H1 (cell line): ENCODE measurements at regions not wholly inside any gene's neighbourhood (a gene's known extent, or its start where the extent isn't known, plus 50 kb on each side); places are given as distances from the start of the nearest gene placed in this dataset.

Experiments used
- CTCF ChIA-PET: fragments of 300-600 bp; sonication (Branson Sonifier 250); formaldehyde crosslinking; loops from one replicate; lab custom pipeline; 2021; ENCODE audit not compliant: partially characterized antibody; lab: Charles Lee
- POLR2A ChIA-PET: fragments of 300-600 bp; sonication (Branson Sonifier 250); formaldehyde crosslinking; loops from one replicate; lab custom pipeline; 2021; ENCODE audit warnings: inconsistent platforms; ENCODE audit not compliant: partially characterized antibody; lab: Charles Lee
- DNase-seq, 2 experiments: peaks; one replicate each; pipeline versions ENCODE4 v3.0.0 to v3.0.0-alpha.2; 2010 to 2022; ENCODE audit warnings: low spot score in 2 of 2, low read depth in 1 of 2, mixed read lengths in 1 of 2
- FAIRE-seq: peaks from 2 replicates; lab custom pipeline; 2011; peaks lifted over from hg19 to GRCh38; lab: Jason Lieb, UNC
- H2AFZ ChIP-seq: 2 replicates; pipeline ENCODE4 v1.8.1; 2012; ENCODE audit warnings: low read length, inconsistent platforms
- H2AK5ac ChIP-seq: 2 replicates; pipeline ENCODE4 v1.6.1; 2013; ENCODE audit warnings: low read depth, low read length
- H2BK120ac ChIP-seq: replicated peaks from 2 replicates; pipeline ENCODE3; 2013; ENCODE audit warnings: low read depth, low read length, inconsistent platforms
- H2BK12ac ChIP-seq: 2 replicates; pipeline ENCODE4 v1.6.1; 2013; ENCODE audit warnings: low read depth, low read length
- H2BK15ac ChIP-seq: 2 replicates; pipeline ENCODE4 v1.6.1; 2013; ENCODE audit warnings: low read length
- H2BK20ac ChIP-seq: 2 replicates; pipeline ENCODE4 v1.6.1; 2013; ENCODE audit warnings: low read length
- H2BK5ac ChIP-seq: 2 replicates; pipeline ENCODE4 v1.6.1; 2013; ENCODE audit warnings: low read depth, low read length
- H3K14ac ChIP-seq: 2 replicates; pipeline ENCODE4 v1.6.1; 2013; ENCODE audit warnings: inconsistent platforms; ENCODE audit not compliant: insufficient read length
- H3K18ac ChIP-seq: 2 replicates; pipeline ENCODE4 v1.6.1; 2013; ENCODE audit warnings: low read length; ENCODE audit errors: extremely low read depth
- H3K23ac ChIP-seq: 2 replicates; pipeline ENCODE4 v1.6.1; 2013; ENCODE audit warnings: inconsistent platforms; ENCODE audit not compliant: insufficient read length
- H3K23me2 ChIP-seq: 2 replicates; pipeline ENCODE4 v1.6.1; 2013; ENCODE audit warnings: low read depth, low read length
- H3K27ac ChIP-seq: 2 replicates; pipeline ENCODE4 v1.6.1; 2011; ENCODE audit warnings: low read depth, low read length, inconsistent platforms
- H3K27me3 ChIP-seq, 4 experiments: replicated peaks in 1 of 4; 1 replicate in 1 of 4; 2 replicates in 3 of 4; pipeline versions ENCODE4 v1.6.1 to v1.8.1; 2011 to 2013; ENCODE audit warnings: low read length in 3 of 4, mild to moderate bottlenecking in 3 of 4, inconsistent platforms in 2 of 4, mixed read lengths in 2 of 4, moderate library complexity in 1 of 4; ENCODE audit not compliant: control insufficient read depth in 3 of 4, insufficient read depth in 3 of 4; ENCODE audit errors: extremely low read depth in 1 of 4
- H3K36me3 ChIP-seq, 4 experiments: 2 replicates each; pipeline versions ENCODE4 v1.6.1 to v1.8.1; 2011 to 2013; ENCODE audit warnings: mild to moderate bottlenecking in 4 of 4, low read length in 3 of 4, moderate library complexity in 2 of 4, control low read depth in 1 of 4, inconsistent platforms in 1 of 4; ENCODE audit not compliant: insufficient read depth in 4 of 4, control insufficient read depth in 2 of 4
- H3K4ac ChIP-seq: replicated peaks from 2 replicates; pipeline ENCODE3; 2013; ENCODE audit warnings: low read length, low read depth, mixed read lengths, inconsistent platforms; ENCODE audit not compliant: insufficient read length
- H3K4me1 ChIP-seq, 4 experiments: replicated peaks in 1 of 4; 1 replicate in 1 of 4; 2 replicates in 3 of 4; pipeline versions ENCODE4 v1.6.1 to v1.8.1; 2011 to 2013; ENCODE audit warnings: low read length in 3 of 4, inconsistent platforms in 2 of 4, mixed read lengths in 1 of 4; ENCODE audit not compliant: insufficient read depth in 4 of 4, control insufficient read depth in 3 of 4
- H3K4me2 ChIP-seq, 2 experiments: 2 replicates each; pipeline versions ENCODE4 v1.6.1 to v1.8.1; 2011 to 2013; ENCODE audit warnings: low read depth in 2 of 2, low read length in 2 of 2, control low read depth in 1 of 2, inconsistent platforms in 1 of 2, mild to moderate bottlenecking in 1 of 2; ENCODE audit not compliant: insufficient read depth in 1 of 2
- H3K4me3 ChIP-seq, 4 experiments: fragments of 200-600, 300-600 bp in 1 of 4; sonication (generic), shearing (Covaris generic), sonication (Bioruptor Twin) in 1 of 4; 2 replicates each; pipeline versions ENCODE4 v1.5.1 to v1.8.1; 2011 to 2016; ENCODE audit warnings: low read length in 4 of 4, low read depth in 3 of 4, control low read depth in 2 of 4, inconsistent platforms in 2 of 4, mild to moderate bottlenecking in 2 of 4, mixed read lengths in 1 of 4, moderate library complexity in 1 of 4; ENCODE audit not compliant: insufficient read depth in 2 of 4; ENCODE audit errors: extremely low read depth in 1 of 4
- H3K56ac ChIP-seq: replicated peaks from 2 replicates; pipeline ENCODE3; 2013; ENCODE audit warnings: low read depth, mild to moderate bottlenecking, mixed read lengths, low read length, inconsistent platforms; ENCODE audit not compliant: insufficient read length
- H3K79me1 ChIP-seq: 2 replicates; pipeline ENCODE4 v1.6.1; 2013; ENCODE audit warnings: low read depth, low read length, control low read depth
- H3K79me2 ChIP-seq, 2 experiments: 2 replicates each; pipeline versions ENCODE4 v1.6.1 to v1.8.1; 2012 to 2013; ENCODE audit warnings: low read length in 2 of 2, mild to moderate bottlenecking in 2 of 2, inconsistent platforms in 1 of 2; ENCODE audit not compliant: insufficient read depth in 2 of 2, control insufficient read depth in 1 of 2
- H3K9ac ChIP-seq, 4 experiments: replicated peaks in 1 of 4; 1 replicate in 1 of 4; 2 replicates in 3 of 4; pipeline versions ENCODE4 v1.6.1 to v1.8.1; 2011 to 2013; ENCODE audit warnings: low read depth in 3 of 4, low read length in 3 of 4, control low read depth in 2 of 4, mild to moderate bottlenecking in 2 of 4, moderate library complexity in 2 of 4, inconsistent platforms in 1 of 4; ENCODE audit errors: extremely low read depth in 1 of 4
- H3K9me3 ChIP-seq, 2 experiments: 2 replicates each; pipeline versions ENCODE4 v1.6.1 to v1.8.1; 2012 to 2013; ENCODE audit warnings: mild to moderate bottlenecking in 2 of 2, moderate library complexity in 2 of 2, control low read depth in 1 of 2, inconsistent platforms in 1 of 2, low read depth in 1 of 2, low read length in 1 of 2, mixed read lengths in 1 of 2; ENCODE audit not compliant: insufficient read depth in 2 of 2
- H4K20me1 ChIP-seq, 2 experiments: replicated peaks in 1 of 2; 2 replicates each; pipeline versions ENCODE3 to v1.8.1; 2011 to 2013; ENCODE audit warnings: inconsistent platforms in 2 of 2, low read length in 2 of 2, mild to moderate bottlenecking in 1 of 2; ENCODE audit not compliant: insufficient read depth in 2 of 2, control insufficient read depth in 1 of 2
- H4K5ac ChIP-seq: 2 replicates; pipeline ENCODE4 v1.6.1; 2013; ENCODE audit warnings: low read length, low read depth, mixed read lengths, inconsistent platforms; ENCODE audit not compliant: insufficient read length
- H4K8ac ChIP-seq: 2 replicates; pipeline ENCODE4 v1.8.0; 2013; ENCODE audit warnings: mild to moderate bottlenecking, moderate library complexity, low read length, inconsistent platforms; ENCODE audit not compliant: insufficient read depth; ENCODE audit errors: extremely low read depth
- H4K91ac ChIP-seq: replicated peaks from 2 replicates; pipeline ENCODE3; 2013; ENCODE audit warnings: low read length, mixed read lengths, inconsistent platforms; ENCODE audit not compliant: insufficient read length
- ATF3 ChIP-seq: IDR thresholded peaks from 2 replicates; pipeline ENCODE4 v1.6.1; 2011; ENCODE audit warnings: low read depth, mild to moderate bottlenecking, low read length; ENCODE audit not compliant: insufficient read depth
- BCL11A ChIP-seq, 2 experiments: IDR thresholded peaks; one replicate each; pipeline ENCODE4 v1.6.1; 2011; ENCODE audit warnings: low read depth in 2 of 2, low read length in 2 of 2, mild to moderate bottlenecking in 2 of 2
- EGR1 ChIP-seq: IDR thresholded peaks from 2 replicates; pipeline ENCODE4 v1.6.1; 2011; ENCODE audit warnings: low read depth, low read length, borderline replicate concordance
- GABPA ChIP-seq: IDR thresholded peaks from 2 replicates; pipeline ENCODE4 v1.6.1; 2011; ENCODE audit warnings: mild to moderate bottlenecking, low read length, moderate library complexity, borderline replicate concordance; ENCODE audit not compliant: insufficient read depth
- KDM5A ChIP-seq: fragments of 200-600 bp; IDR thresholded peaks from 2 replicates; pipeline ENCODE4 v1.7.1; 2012; ENCODE audit warnings: mild to moderate bottlenecking, low read length, inconsistent platforms, mixed read lengths
- RXRA ChIP-seq: IDR thresholded peaks from 2 replicates; pipeline ENCODE4 v1.6.1; 2011; ENCODE audit warnings: low read depth, mild to moderate bottlenecking, low read length, moderate library complexity; ENCODE audit not compliant: insufficient read depth
- SIX5 ChIP-seq: IDR thresholded peaks from 2 replicates; pipeline ENCODE4 v1.6.1; 2011; ENCODE audit warnings: mild to moderate bottlenecking, low read depth, low read length
- TAF7 ChIP-seq: optimal IDR thresholded peaks from 2 replicates; pipeline ENCODE3; 2011; ENCODE audit warnings: low read depth, mild to moderate bottlenecking, inconsistent platforms, low read length, moderate library complexity, borderline replicate concordance
- TCF12 ChIP-seq: IDR thresholded peaks from 2 replicates; pipeline ENCODE4 v1.6.1; 2011; ENCODE audit warnings: low read depth, mild to moderate bottlenecking, low read length
- ZNF274 ChIP-seq: IDR thresholded peaks from 2 replicates; pipeline ENCODE4 v1.7.0; 2012; ENCODE audit warnings: low read length, borderline replicate concordance; ENCODE audit errors: extremely low read depth
- WGBS, 2 experiments: shearing (Covaris generic) in 1 of 2; methylation state at CpG; one replicate each; pipeline versions ENCODE4 v1.1.6 to v1.1.7; 2013 to 2015; ENCODE audit warnings: low lambda C conversion rate in 2 of 2, mixed read lengths in 2 of 2, inconsistent platforms in 1 of 2, low coverage in 1 of 2, missing lambda C conversion rate in 1 of 2; ENCODE audit not compliant: insufficient replicate concordance in 2 of 2, insufficient coverage in 1 of 2, insufficient read length in 1 of 2; ENCODE audit errors: extremely low coverage in 1 of 2, missing lambda C conversion rate in 1 of 2; 5-methylcytosine and 5-hydroxymethylcytosine counted together

DNA sequence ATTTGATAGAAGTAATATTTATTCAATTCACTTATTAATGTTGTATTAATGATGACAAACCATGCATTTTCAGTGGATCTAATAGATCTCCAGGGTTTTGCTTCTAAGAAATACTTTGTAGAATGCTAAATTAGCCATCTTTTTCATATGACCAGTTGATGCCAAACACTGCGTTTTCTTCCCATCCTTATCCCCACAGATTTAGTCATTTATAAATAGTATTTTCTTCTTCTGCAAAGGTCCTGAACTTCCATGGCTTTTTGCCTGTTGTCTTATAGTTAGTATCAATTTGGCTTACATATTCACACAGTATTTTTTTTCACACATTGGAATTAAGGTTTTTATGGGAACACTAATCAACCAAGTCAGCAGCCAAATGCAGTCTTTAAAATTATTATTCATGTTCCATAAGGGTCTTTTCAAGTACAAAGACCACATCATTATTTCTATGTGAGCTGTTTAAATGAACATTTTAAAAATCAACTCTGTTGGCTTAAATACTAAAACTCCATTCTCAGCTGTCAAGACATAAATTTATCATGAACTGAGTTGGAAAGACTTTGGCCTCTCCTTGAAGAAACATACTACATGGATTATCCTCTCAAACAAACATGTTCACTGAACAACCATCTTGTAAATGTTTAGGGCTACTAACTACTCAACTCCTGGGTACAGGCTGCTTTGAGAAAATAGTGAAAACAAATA, 1278.4 kb upstream of the FLRT2 start:
- H3K23me2 ChIP-seq = no peaks in the 10 kb centered on the region
- no peak overlapping the region for H3K9ac ChIP-seq
- no peak overlapping the region for H3K18ac ChIP-seq
- ChIA-PET CTCF (no interaction called here), POLR2A (no interaction called here)
- no peak overlapping the region for H2BK120ac ChIP-seq
- H3K27ac ChIP-seq = no peak overlapping the region
- H2BK20ac ChIP-seq = no peak overlapping the region
- no peak for DNase-seq
- H2AK5ac ChIP-seq = no peak overlapping the region
- H2BK15ac ChIP-seq = no peak overlapping the region
- H3K79me1 ChIP-seq = no peaks in the 10 kb centered on the region
- H4K5ac ChIP-seq = no peak overlapping the region
- H3K4me3 ChIP-seq = no peak overlapping the region
- no peaks in the 10 kb centered on the region for H3K79me2 ChIP-seq
- H2BK12ac ChIP-seq = no peak overlapping the region
- no peak overlapping the region for H3K56ac ChIP-seq
- TF ChIP-seq TCF12 (no peak), GABPA (no peak), TAF7 (no peak), KDM5A (no peak), ATF3 (no peak), ZNF274 (no peak), EGR1 (no peak), RXRA (no peak), BCL11A (IDR thresholded peaks at IDR 0.05; ENCODE audit: low read depth in 2 of 2, low read length in 2 of 2) (no peak), SIX5 (no peak)
- no peak overlapping the region for H3K23ac ChIP-seq
- H3K36me3 ChIP-seq = no peaks in the 10 kb centered on the region
- FAIRE-seq = no peak
- H3K27me3 ChIP-seq = no peaks in the 10 kb centered on the region
- no peak overlapping the region for H3K4ac ChIP-seq
- no peaks in the 10 kb centered on the region for H4K20me1 ChIP-seq
- H3K4me1 ChIP-seq = peaks cover 0 to 2% (median 1%) of the 10 kb centered on the region in 4 experiments; a peak in 1 of 7 replicates
- H3K4me2 ChIP-seq = no peak overlapping the region
- 91% methylated on average over 1 of the region's 1 CpG; no CpG with 5 or more reads in 1 of the 2 experiments for WGBS, 2 experiments
- no peak overlapping the region for H2BK5ac ChIP-seq
- H3K14ac ChIP-seq = no peak overlapping the region
- no peak overlapping the region for H4K91ac ChIP-seq
- no peak overlapping the region for H4K8ac ChIP-seq
- no peaks in the 10 kb centered on the region for H3K9me3 ChIP-seq
- no peak overlapping the region for H2AFZ ChIP-seq
